ENCODE measurements at regions not wholly inside any gene's neighbourhood (a gene's known extent, or its start where the extent isn't known, plus 50 kb on each side); places are given as distances from the start of the nearest gene placed in this dataset.

- no peak for DNase-seq
Observed at GRCh38 chr14:101004176-101004575, 100.7 kb upstream of the RTL1 start.

GRCh38 chr14:101004954-101005353, 101.4 kb upstream of the RTL1 start:
- peak; percentile 12 for DNase-seq

- no peak for DNase-seq
Observed at GRCh38 chr14:101005447-101005846, 101.9 kb upstream of the RTL1 start.

GRCh38 chr14:101006008-101006407, 102.5 kb upstream of the RTL1 start:
- DNase-seq: no peak

GRCh38 chr14:101007004-101007614, 103.6 kb upstream of the RTL1 start:
- DNase-seq: no peak

- no peak for DNase-seq
Observed at GRCh38 chr14:101007765-101008164, 104.2 kb upstream of the RTL1 start.

GRCh38 chr14:101008196-101008595, 104.7 kb upstream of the RTL1 start:
- no peak for DNase-seq

GRCh38 chr14:101008631-101009336, 105.3 kb upstream of the RTL1 start:
- no peak for DNase-seq

- no peak for DNase-seq
Observed at GRCh38 chr14:101009531-101009930, 106.0 kb upstream of the RTL1 start.

- no peak for DNase-seq
Observed at GRCh38 chr14:101010293-101010692, 106.8 kb upstream of the RTL1 start.

- no peak for DNase-seq
Observed at GRCh38 chr14:101010835-101011234, 107.3 kb upstream of the RTL1 start.

- DNase-seq: no peak
Observed at GRCh38 chr14:101017209-101017608, 113.7 kb upstream of the RTL1 start.

- DNase-seq: no peak
Observed at GRCh38 chr14:101017806-101018560, 114.5 kb upstream of the RTL1 start.

GRCh38 chr14:101018561-101019290, 115.2 kb upstream of the RTL1 start:
- DNase-seq: no peak

- DNase-seq: no peak
Observed at GRCh38 chr14:101019541-101019940, 116.0 kb upstream of the RTL1 start.

- DNase-seq: no peak
Observed at GRCh38 chr14:101019990-101020710, 116.6 kb upstream of the RTL1 start.

- DNase-seq: no peak
Observed at GRCh38 chr14:101020834-101021370, 117.4 kb upstream of the RTL1 start.

- DNase-seq: no peak
Observed at GRCh38 chr14:101022121-101022520, 118.6 kb upstream of the RTL1 start.

GRCh38 chr14:101022916-101023435, 119.5 kb upstream of the RTL1 start:
- DNase-seq: no peak

GRCh38 chr14:101024686-101025085, 121.2 kb upstream of the RTL1 start:
- DNase-seq: no peak

GRCh38 chr14:101025131-101025530, 121.6 kb upstream of the RTL1 start:
- no peak for DNase-seq
